H1 (cell line): ENCODE measurements at regions not wholly inside any gene's neighbourhood (a gene's known extent, or its start where the extent isn't known, plus 50 kb on each side); places are given as distances from the start of the nearest gene placed in this dataset.

Source experiments
- BRCA1 ChIP-seq: IDR thresholded peaks from 2 replicates; pipeline ENCODE4 v1.6.1; 2012; ENCODE audit warnings: low read depth, low read length, improper control_type of control experiment
- CTCF ChIP-seq, 3 experiments: IDR thresholded peaks; 1 replicate in 2 of 3; 2 replicates in 1 of 3; pipeline versions ENCODE4 v1.5.1 to v1.6.1; 2011; ENCODE audit warnings: low read length in 3 of 3, mild to moderate bottlenecking in 3 of 3, inconsistent platforms in 2 of 3, low read depth in 1 of 3, moderate library complexity in 1 of 3; ENCODE audit not compliant: insufficient read depth in 1 of 3; ENCODE audit errors: control extremely low read depth in 1 of 3
- EP300 ChIP-seq, 2 experiments: IDR thresholded peaks; 1 replicate in 1 of 2; 2 replicates in 1 of 2; pipeline ENCODE4 v1.6.1; 2011 to 2012; ENCODE audit warnings: low read depth in 2 of 2, low read length in 2 of 2, mild to moderate bottlenecking in 2 of 2, borderline replicate concordance in 1 of 2, inconsistent platforms in 1 of 2, moderate library complexity in 1 of 2
- EZH2 ChIP-seq: fragments of 200-600 bp; sonication (generic); IDR thresholded peaks from 2 replicates; pipeline ENCODE4 v1.7.1; 2012; ENCODE audit warnings: low read depth, mild to moderate bottlenecking, moderate library complexity, low read length, inconsistent platforms; ENCODE audit not compliant: severe bottlenecking
- FOSL1 ChIP-seq: IDR thresholded peaks from 2 replicates; pipeline ENCODE4 v1.6.1; 2011; ENCODE audit warnings: mild to moderate bottlenecking, low read depth, low read length, moderate library complexity; ENCODE audit not compliant: insufficient read depth
- MAFK ChIP-seq: IDR thresholded peaks from 2 replicates; pipeline ENCODE4 v1.6.1; 2012; ENCODE audit warnings: low read depth, mild to moderate bottlenecking, improper control_type of control experiment, low read length
- NANOG ChIP-seq: IDR thresholded peaks from 2 replicates; pipeline ENCODE4 v1.6.1; 2011; ENCODE audit warnings: low read length, low read depth, mild to moderate bottlenecking, inconsistent platforms; ENCODE audit not compliant: insufficient read depth, poor library complexity, severe bottlenecking
- POLR2A ChIP-seq, 2 experiments: IDR thresholded peaks; 1 replicate in 1 of 2; 2 replicates in 1 of 2; pipeline ENCODE4 v1.6.1; 2011; ENCODE audit warnings: low read depth in 2 of 2, low read length in 2 of 2, mild to moderate bottlenecking in 2 of 2; ENCODE audit errors: control extremely low read depth in 1 of 2
- SUZ12 ChIP-seq: fragments of 200-600 bp; sonication (generic); IDR thresholded peaks from 2 replicates; pipeline ENCODE4 v1.6.1; 2012; ENCODE audit warnings: mild to moderate bottlenecking, inconsistent platforms, low read length, moderate library complexity, mixed read lengths
- TAF1 ChIP-seq: IDR thresholded peaks from 2 replicates; pipeline ENCODE4 v1.6.1; 2011; ENCODE audit warnings: mild to moderate bottlenecking, low read depth, low read length
- YY1 ChIP-seq: IDR thresholded peaks from 2 replicates; pipeline ENCODE4 v1.6.1; 2011; ENCODE audit warnings: low read depth, mild to moderate bottlenecking, low read length

DNA sequence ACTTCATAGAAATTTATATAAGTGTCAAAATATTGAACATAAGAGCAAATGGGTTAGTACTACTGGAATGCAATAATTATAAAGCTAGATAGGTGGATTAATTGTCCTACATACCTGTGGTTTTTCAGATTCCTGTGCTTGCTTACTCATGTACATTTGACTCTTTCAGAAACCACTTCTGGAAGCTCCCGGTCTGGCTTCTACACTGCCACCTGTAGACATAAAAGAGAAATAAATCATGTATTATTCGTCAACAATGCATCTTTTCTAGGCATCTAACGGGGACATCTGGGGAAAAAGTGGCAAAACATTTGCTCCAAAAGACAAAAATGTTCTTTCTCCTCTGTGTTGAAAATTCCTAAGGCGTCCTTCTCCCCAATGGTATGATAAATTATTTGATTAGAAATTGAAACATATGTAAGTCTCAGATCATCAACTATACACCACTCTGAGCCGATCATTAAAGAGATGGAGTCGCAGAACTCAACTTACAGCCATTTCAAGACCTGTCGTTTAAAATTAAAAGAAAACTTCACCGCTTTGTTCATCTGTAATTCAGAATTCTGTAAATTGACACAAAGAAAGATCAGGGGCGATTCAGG lies 648.7 kb upstream of the DIPK2B start:
- TF ChIP-seq MAFK (no peak), FOSL1 (no peak), CTCF (IDR thresholded peaks at IDR 0.05; ENCODE audit: control extremely low read depth in 1 of 3, insufficient read depth in 1 of 3, low read depth in 1 of 3, low read length in 3 of 3) (peak in 1 of 3 experiments; percentile 11; a peak in 1 of 4 replicates), TAF1 (no peak), BRCA1 (no peak), NANOG (no peak), SUZ12 (no peak), YY1 (no peak), POLR2A (IDR thresholded peaks at IDR 0.05; ENCODE audit: control extremely low read depth in 1 of 2, low read depth in 2 of 2, low read length in 2 of 2) (no peak), EZH2 (no peak), EP300 (IDR thresholded peaks at IDR 0.05; ENCODE audit: borderline replicate concordance in 1 of 2, low read depth in 2 of 2, low read length in 2 of 2) (no peak)
